ENCODE measurements at regions not wholly inside any gene's neighbourhood (a gene's known extent, or its start where the extent isn't known, plus 50 kb on each side); places are given as distances from the start of the nearest gene placed in this dataset.
A peak's percentile ranks its signal among the peaks of the same experiment; 100 is the strongest.

DNA sequence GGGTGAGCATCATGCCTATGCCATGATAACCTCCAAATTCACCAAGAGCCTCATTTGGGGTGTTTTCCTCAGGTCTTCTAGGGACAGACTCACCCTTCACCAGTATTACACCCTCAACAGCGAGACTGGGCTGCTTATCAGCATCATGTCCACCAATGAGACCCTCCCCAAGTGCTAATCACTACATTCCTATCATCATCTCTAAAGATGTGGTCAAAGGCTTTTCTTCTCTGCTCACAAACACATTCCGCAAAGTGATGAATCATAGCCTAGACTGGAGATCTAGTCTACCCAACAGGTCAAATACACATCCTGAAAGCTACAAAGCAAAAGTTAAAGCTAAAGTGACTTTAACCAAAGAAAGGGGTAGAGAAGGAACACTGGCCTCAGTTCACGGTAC, 75.3 kb upstream of the C7orf33 start:
- no peak for TF ChIP-seq CREB1 (IDR thresholded peaks at IDR 0.05; ENCODE audit: low read depth)
- no peak for TF ChIP-seq NFIC (IDR thresholded peaks at IDR 0.05)
- TF ChIP-seq, protein P1, sequence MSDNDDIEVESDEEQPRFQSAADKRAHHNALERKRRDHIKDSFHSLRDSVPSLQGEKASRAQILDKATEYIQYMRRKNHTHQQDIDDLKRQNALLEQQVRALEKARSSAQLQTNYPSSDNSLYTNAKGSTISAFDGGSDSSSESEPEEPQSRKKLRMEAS (IDR thresholded peaks at IDR 0.05) = no peak

DNA sequence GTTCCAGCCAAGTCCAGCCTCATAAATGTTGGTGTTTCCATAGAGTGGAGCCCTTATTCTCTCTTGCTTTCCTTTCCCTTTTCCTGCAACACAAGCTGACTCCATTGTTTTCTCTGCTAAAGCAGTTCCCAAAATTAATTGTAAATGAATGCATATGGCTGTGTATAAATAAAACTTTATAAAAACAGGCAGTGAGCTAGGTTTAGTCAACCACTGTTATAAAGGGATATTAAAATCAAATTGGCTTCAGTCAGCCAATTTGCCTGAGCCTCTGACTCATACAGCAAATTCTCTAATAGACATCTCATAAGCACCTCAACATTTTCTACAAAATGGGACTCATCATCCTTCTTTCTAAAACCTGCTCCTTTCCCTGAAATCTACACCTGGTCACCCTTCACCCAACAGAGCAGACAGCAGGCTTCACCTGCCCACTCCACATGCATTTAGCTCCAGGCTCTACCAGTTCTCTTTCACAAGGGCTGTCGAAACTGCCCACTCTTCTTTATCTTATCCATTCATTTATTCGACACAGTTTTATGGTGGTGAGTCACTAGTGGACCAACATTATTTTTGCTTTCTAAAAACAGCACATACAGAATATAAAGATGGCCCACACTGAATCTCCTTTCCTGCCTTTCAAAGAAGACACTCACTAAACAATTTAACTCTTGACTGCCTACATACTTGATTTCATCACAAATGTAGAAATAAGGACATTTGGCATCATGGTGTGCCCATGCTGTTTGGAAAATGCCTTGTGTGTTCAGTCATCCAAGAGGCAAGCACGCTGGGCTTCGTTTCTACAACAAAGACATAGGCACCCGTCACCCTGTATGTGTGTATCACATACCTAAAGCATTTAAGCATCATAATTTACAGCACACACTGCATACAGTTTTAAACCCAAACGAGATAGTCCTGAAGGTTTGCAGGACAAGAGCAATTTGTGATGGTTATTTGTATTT, 74.6 kb upstream of the C7orf33 start:
- TF ChIP-seq, protein P1 (IDR thresholded peaks at IDR 0.05) = no peak
- TF ChIP-seq CREB1 (IDR thresholded peaks at IDR 0.05; ENCODE audit: low read depth) = no peak
- TF ChIP-seq TCF12 (IDR thresholded peaks at IDR 0.05; ENCODE audit: low read depth) = no peak
- TF ChIP-seq RAD21 (IDR thresholded peaks at IDR 0.05; ENCODE audit: low read depth) = no peak
- TF ChIP-seq ZBTB7A (IDR thresholded peaks at IDR 0.05; ENCODE audit: low read depth) = no peak
- TF ChIP-seq EGR1 (IDR thresholded peaks at IDR 0.05) = no peak
- TF ChIP-seq TEAD4 (IDR thresholded peaks at IDR 0.05) = no peak

DNA sequence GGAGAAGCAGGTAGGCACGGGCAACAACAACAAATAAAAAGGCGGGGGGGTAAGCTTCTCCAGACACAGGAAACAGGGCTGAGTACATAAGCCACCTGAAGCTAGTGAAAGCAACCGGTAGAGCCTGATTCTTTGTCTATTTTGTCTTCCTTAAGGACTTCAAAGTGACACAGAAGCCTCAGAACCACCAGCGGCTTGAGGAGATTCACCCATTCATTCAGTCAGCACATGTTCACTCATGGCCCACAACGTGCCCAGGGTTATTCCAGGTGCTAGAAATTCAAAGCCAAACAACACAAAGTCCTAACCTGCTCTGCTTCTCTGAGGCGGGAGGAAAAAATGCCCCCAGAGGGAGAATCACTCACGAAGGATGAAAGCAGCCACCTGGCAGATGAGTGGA, 69.3 kb upstream of the C7orf33 start:
- TF ChIP-seq EP300 (IDR thresholded peaks at IDR 0.05; ENCODE audit: borderline replicate concordance) (no peak), NFIC (IDR thresholded peaks at IDR 0.05) (no peak), YY1 (IDR thresholded peaks at IDR 0.05; ENCODE audit: low read depth) (no peak), RAD21 (IDR thresholded peaks at IDR 0.05; ENCODE audit: low read depth) (no peak), FOXM1 (IDR thresholded peaks at IDR 0.05; ENCODE audit: borderline replicate concordance, low read depth) (no peak)
- TF ChIP-seq, protein P1 (IDR thresholded peaks at IDR 0.05) = no peak

DNA sequence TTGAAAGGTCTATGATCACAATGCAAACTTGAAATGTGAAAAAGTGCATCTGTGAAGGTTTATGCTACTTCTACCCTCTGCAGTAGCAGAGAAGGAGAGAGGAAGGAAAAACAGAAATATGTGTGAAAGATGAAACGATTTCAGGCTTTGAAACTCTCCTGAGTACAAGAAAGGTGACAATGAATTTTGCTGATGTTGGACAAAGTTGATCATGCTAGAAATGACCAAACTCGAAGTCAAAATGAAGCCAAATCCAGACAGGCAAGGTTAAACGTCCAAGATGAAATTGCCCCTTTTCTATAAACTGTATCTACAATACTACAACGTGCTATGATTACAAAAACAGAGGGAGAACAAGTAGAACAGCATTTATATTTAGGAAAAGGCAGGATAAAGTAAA, 67.0 kb upstream of the C7orf33 start:
- TF ChIP-seq EP300 (IDR thresholded peaks at IDR 0.05; ENCODE audit: borderline replicate concordance) = no peak
- no peak for TF ChIP-seq YY1 (IDR thresholded peaks at IDR 0.05; ENCODE audit: low read depth)
- no peak for TF ChIP-seq CEBPB (IDR thresholded peaks at IDR 0.05)
- TF ChIP-seq, protein P1 (IDR thresholded peaks at IDR 0.05) = no peak
- TF ChIP-seq, protein P2, sequence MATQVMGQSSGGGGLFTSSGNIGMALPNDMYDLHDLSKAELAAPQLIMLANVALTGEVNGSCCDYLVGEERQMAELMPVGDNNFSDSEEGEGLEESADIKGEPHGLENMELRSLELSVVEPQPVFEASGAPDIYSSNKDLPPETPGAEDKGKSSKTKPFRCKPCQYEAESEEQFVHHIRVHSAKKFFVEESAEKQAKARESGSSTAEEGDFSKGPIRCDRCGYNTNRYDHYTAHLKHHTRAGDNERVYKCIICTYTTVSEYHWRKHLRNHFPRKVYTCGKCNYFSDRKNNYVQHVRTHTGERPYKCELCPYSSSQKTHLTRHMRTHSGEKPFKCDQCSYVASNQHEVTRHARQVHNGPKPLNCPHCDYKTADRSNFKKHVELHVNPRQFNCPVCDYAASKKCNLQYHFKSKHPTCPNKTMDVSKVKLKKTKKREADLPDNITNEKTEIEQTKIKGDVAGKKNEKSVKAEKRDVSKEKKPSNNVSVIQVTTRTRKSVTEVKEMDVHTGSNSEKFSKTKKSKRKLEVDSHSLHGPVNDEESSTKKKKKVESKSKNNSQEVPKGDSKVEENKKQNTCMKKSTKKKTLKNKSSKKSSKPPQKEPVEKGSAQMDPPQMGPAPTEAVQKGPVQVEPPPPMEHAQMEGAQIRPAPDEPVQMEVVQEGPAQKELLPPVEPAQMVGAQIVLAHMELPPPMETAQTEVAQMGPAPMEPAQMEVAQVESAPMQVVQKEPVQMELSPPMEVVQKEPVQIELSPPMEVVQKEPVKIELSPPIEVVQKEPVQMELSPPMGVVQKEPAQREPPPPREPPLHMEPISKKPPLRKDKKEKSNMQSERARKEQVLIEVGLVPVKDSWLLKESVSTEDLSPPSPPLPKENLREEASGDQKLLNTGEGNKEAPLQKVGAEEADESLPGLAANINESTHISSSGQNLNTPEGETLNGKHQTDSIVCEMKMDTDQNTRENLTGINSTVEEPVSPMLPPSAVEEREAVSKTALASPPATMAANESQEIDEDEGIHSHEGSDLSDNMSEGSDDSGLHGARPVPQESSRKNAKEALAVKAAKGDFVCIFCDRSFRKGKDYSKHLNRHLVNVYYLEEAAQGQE (IDR thresholded peaks at IDR 0.05; ENCODE audit: low read depth) = no peak
- TF ChIP-seq NFIC (IDR thresholded peaks at IDR 0.05) = no peak

DNA sequence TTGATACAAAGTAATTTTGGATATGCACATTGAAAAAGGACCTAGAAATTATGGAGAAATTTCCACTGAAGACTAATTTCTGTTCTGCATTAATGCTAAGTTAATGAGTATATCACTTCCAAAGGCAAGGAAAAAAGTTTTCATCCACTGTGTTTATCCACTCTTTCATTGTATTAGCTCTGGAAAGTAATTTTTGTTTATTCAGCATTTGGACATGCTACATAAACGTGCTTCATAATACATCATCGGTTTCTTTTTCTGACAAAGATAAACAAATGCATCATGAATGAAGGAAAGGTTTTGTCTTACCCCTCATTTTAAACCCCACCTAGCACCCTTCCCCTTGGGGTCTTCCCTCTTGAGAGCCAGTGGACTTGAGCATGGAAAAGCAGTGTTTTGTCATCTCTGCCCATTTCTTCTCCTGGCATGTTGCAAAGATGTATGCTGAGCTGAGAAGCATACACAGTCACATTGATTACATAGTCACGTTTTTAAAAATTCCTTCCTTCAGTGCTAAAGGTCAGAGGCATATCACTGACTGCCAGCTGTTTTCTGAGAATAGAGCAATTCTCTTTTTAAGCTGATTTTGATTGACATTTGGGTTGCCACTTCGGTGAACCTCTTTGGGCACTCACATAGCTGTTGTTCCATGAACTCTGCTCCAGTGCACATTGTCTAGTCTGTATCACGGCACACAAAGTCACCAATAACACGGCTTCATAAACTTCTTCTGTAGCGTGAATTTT, 65.9 kb upstream of the C7orf33 start:
- no peak for TF ChIP-seq CEBPB (IDR thresholded peaks at IDR 0.05)
- no peak for TF ChIP-seq CREB1 (IDR thresholded peaks at IDR 0.05; ENCODE audit: low read depth)
- TF ChIP-seq NFIC (IDR thresholded peaks at IDR 0.05) = no peak
- no peak for TF ChIP-seq TEAD4 (IDR thresholded peaks at IDR 0.05)

DNA sequence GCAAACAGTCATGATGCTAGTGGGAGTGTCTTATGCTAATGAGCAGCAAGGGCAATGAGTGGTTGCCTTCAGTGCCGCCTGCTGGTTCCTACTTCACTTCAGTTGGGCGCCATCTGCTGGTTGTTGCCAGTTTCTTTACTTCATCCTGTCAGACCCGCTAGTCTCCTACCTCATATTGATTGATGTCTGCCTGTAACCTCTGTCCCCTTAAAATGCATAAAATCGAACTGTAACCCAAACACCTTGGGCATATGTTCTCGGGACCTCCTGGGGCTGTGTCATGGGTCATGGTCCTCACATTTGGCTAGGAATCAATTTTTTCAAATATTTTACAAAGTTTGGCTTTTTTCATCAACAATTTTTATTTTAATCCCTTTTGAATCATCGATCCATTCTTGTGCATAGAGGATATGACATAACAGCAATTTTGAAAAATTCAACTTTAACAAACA, 62.8 kb upstream of the C7orf33 start:
- TF ChIP-seq FOXM1 (IDR thresholded peaks at IDR 0.05; ENCODE audit: borderline replicate concordance, low read depth) = no peak
- TF ChIP-seq RAD21 (IDR thresholded peaks at IDR 0.05; ENCODE audit: low read depth) = peak; percentile 67
- no peak for TF ChIP-seq TEAD4 (IDR thresholded peaks at IDR 0.05)
- TF ChIP-seq ZBTB7A (IDR thresholded peaks at IDR 0.05; ENCODE audit: low read depth) = no peak
- TF ChIP-seq EGR1 (IDR thresholded peaks at IDR 0.05) = no peak
- no peak for TF ChIP-seq YY1 (IDR thresholded peaks at IDR 0.05; ENCODE audit: low read depth)
- TF ChIP-seq, protein P3, sequence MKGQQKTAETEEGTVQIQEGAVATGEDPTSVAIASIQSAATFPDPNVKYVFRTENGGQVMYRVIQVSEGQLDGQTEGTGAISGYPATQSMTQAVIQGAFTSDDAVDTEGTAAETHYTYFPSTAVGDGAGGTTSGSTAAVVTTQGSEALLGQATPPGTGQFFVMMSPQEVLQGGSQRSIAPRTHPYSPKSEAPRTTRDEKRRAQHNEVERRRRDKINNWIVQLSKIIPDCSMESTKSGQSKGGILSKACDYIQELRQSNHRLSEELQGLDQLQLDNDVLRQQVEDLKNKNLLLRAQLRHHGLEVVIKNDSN (IDR thresholded peaks at IDR 0.05) = no peak
- TF ChIP-seq, protein P1 (IDR thresholded peaks at IDR 0.05) = no peak

DNA sequence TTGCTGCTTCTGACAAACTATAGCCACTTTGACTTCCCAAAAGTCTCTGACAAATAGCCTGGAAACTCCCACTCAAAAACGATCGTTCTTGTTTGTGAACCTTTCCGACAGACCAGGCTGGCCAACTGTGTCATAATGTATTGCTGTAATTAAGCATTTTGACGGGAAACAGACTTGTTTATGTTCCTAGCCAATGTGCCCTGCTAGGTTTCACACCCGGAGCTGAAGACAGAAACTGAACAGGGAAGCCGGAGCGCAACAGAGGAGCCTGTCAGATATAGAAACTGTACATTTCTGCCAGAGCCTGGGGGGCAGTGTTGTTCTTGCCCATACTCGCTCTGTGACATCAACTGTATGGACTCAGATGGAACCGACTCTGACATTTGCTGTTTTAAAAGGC, 55.3 kb upstream of the C7orf33 start:
- TF ChIP-seq NFIC (IDR thresholded peaks at IDR 0.05) = no peak
- no peak for TF ChIP-seq CREB1 (IDR thresholded peaks at IDR 0.05; ENCODE audit: low read depth)
- no peak for TF ChIP-seq ZBTB7A (IDR thresholded peaks at IDR 0.05; ENCODE audit: low read depth)
- TF ChIP-seq, protein P1 (IDR thresholded peaks at IDR 0.05) = no peak
- TF ChIP-seq YY1 (IDR thresholded peaks at IDR 0.05; ENCODE audit: low read depth) = no peak
- no peak for TF ChIP-seq CEBPB (IDR thresholded peaks at IDR 0.05)
- TF ChIP-seq, protein P3 (IDR thresholded peaks at IDR 0.05) = no peak
- no peak for TF ChIP-seq EP300 (IDR thresholded peaks at IDR 0.05; ENCODE audit: borderline replicate concordance)
- TF ChIP-seq FOXM1 (IDR thresholded peaks at IDR 0.05; ENCODE audit: borderline replicate concordance, low read depth) = no peak
- no peak for TF ChIP-seq TEAD4 (IDR thresholded peaks at IDR 0.05)
- no peak for TF ChIP-seq EGR1 (IDR thresholded peaks at IDR 0.05)
- TF ChIP-seq RAD21 (IDR thresholded peaks at IDR 0.05; ENCODE audit: low read depth) = no peak

Measured in Ishikawa (cell line).